ENCODE measurements at regions not wholly inside any gene's neighbourhood (a gene's known extent, or its start where the extent isn't known, plus 50 kb on each side); places are given as distances from the start of the nearest gene placed in this dataset.
"Not testable (repeated sequence)": the region's sequence is repeated elsewhere in the genome, so short reads cannot be mapped to it uniquely, and the experiment has no call there.

DNA sequence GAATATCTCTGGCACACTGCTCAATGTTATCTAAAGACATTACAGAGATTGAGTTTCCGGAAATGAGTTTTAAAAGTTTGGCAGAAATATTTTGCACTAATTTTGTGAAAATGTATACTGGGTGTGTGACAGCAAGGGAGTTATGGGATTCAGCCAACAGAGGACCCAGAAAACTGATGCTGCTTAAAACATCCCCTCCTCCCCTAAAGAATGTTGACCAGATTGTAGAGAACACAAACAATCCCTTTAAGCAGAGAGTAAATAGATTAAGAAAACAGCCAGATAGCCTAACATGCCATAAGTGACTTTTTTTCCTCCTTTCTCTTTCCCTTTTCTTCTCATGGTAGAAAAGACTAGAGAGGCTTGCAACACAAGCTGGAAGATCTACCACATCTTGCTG lies 928.0 kb upstream of the ALCAM start (continued):
- no peak for TF ChIP-seq BACH1 (IDR thresholded peaks at IDR 0.05; ENCODE audit: borderline replicate concordance)
- TF ChIP-seq IRF5 (IDR thresholded peaks at IDR 0.05; ENCODE audit: borderline replicate concordance) = no peak
- no peak for TF ChIP-seq NFXL1 (IDR thresholded peaks at IDR 0.05; ENCODE audit: borderline replicate concordance)
- TF ChIP-seq KDM1A (IDR thresholded peaks at IDR 0.05; ENCODE audit: borderline replicate concordance) = no peak
- TF ChIP-seq RAD21 (IDR thresholded peaks at IDR 0.05; ENCODE audit: insufficient read depth, low read depth, low read length) = no peak

GRCh38 chr3:104445252-104445919 lies 921.3 kb upstream of the ALCAM start:
- H4K20me1 ChIP-seq (ENCODE audit: control insufficient read depth, insufficient read depth); H3K9ac ChIP-seq (ENCODE audit: control insufficient read depth, insufficient read depth, low read length); FAIRE-seq; CTCF ChIA-PET; in situ Hi-C loops (cut with MboI); H3K4me2 ChIP-seq (ENCODE audit: control insufficient read depth, insufficient read depth); H3K79me2 ChIP-seq (ENCODE audit: control insufficient read depth, insufficient read depth, low read length); POLR2A ChIA-PET; RAD21 ChIA-PET (ENCODE audit: unreplicated experiment); H2AFZ ChIP-seq (ENCODE audit: control insufficient read depth, low read depth, low read length); H3K27me3 ChIP-seq (replicated peaks in 1 of 2; ENCODE audit: control insufficient read depth in 2 of 2, insufficient read depth in 2 of 2, low read length in 1 of 2); H3K4me1 ChIP-seq (ENCODE audit: control insufficient read depth, insufficient read depth, low read length); H3K4me3 ChIP-seq; SMC1A ChIA-PET (ENCODE audit: uncharacterized antibody, unreplicated experiment); DNase-seq (ENCODE audit: low read depth, low spot score); ATAC-seq; H3K27ac ChIP-seq (ENCODE audit: control insufficient read depth, insufficient read depth); H3K36me3 ChIP-seq (ENCODE audit: control insufficient read depth in 2 of 2, insufficient read depth in 2 of 2, low read length in 1 of 2); intact Hi-C loops (cut with micrococcal nuclease; ENCODE audit: unreplicated experiment); H3K9me3 ChIP-seq (replicated peaks; ENCODE audit: control insufficient read depth, insufficient read depth, low read length); BruUV-seq (replicated peaks): not testable (repeated sequence)
- WGBS (ENCODE audit: insufficient coverage, insufficient replicate concordance, low lambda C conversion rate, missing lambda C conversion rate) = 90% methylated on average over 8 of the region's 9 CpGs
